ENCODE measurements at regions not wholly inside any gene's neighbourhood (a gene's known extent, or its start where the extent isn't known, plus 50 kb on each side); places are given as distances from the start of the nearest gene placed in this dataset.
"Not testable (repeated sequence)": the region's sequence is repeated elsewhere in the genome, so short reads cannot be mapped to it uniquely, and the experiment has no call there.

- H3K4me3 ChIP-seq (ENCODE audit: low read depth, low read length) = no peak overlapping the region
- DNase-seq (ENCODE audit: low read depth, low spot score) = no peak
- in situ Hi-C loops (cut with HindIII; ENCODE audit: low sequenced_read_pairs) = no loop called here
- TF ChIP-seq CTCF (IDR thresholded peaks at IDR 0.05; ENCODE audit: low read depth, low read length) = no peak
Measured at GRCh38 chr11:27229511-27230191, 133.4 kb downstream of the CCDC34 start.

GRCh38 chr11:27228906-27229290 lies 134.1 kb downstream of the CCDC34 start:
- no peak overlapping the region for H3K4me3 ChIP-seq (ENCODE audit: low read depth, low read length)
- no peak for DNase-seq (ENCODE audit: low read depth, low spot score)
- no peak for TF ChIP-seq CTCF (IDR thresholded peaks at IDR 0.05; ENCODE audit: low read depth, low read length)
- in situ Hi-C loops (cut with HindIII; ENCODE audit: low sequenced_read_pairs) = no loop called here

GRCh38 chr11:27228232-27228905 lies 134.6 kb downstream of the CCDC34 start:
- in situ Hi-C loops (cut with HindIII; ENCODE audit: low sequenced_read_pairs) = no loop called here
- TF ChIP-seq CTCF (IDR thresholded peaks at IDR 0.05; ENCODE audit: low read depth, low read length) = no peak
- H3K4me3 ChIP-seq (ENCODE audit: low read depth, low read length) = no peak overlapping the region
- DNase-seq (ENCODE audit: low read depth, low spot score) = no peak

- DNase-seq (ENCODE audit: low read depth, low spot score) = no peak
- in situ Hi-C loops (cut with HindIII; ENCODE audit: low sequenced_read_pairs) = no loop called here
- no peak overlapping the region for H3K4me3 ChIP-seq (ENCODE audit: low read depth, low read length)
- TF ChIP-seq CTCF (IDR thresholded peaks at IDR 0.05; ENCODE audit: low read depth, low read length) = no peak
Measured at GRCh38 chr11:27227736-27228135, 135.3 kb downstream of the CCDC34 start.

GRCh38 chr11:27219487-27220039 lies 143.5 kb downstream of the CCDC34 start:
- H3K4me3 ChIP-seq (ENCODE audit: low read depth, low read length); DNase-seq (ENCODE audit: low read depth, low spot score); in situ Hi-C loops (cut with HindIII; ENCODE audit: low sequenced_read_pairs): not testable (repeated sequence)

- H3K4me3 ChIP-seq (ENCODE audit: low read depth, low read length) = no peak overlapping the region
- in situ Hi-C loops (cut with HindIII; ENCODE audit: low sequenced_read_pairs) = no loop called here
- no peak for TF ChIP-seq CTCF (IDR thresholded peaks at IDR 0.05; ENCODE audit: low read depth, low read length)
- DNase-seq (ENCODE audit: low read depth, low spot score) = peak; percentile 93
Measured at GRCh38 chr11:27218421-27219038, 144.5 kb downstream of the CCDC34 start.
